ENCODE measurements at regions not wholly inside any gene's neighbourhood (a gene's known extent, or its start where the extent isn't known, plus 50 kb on each side); places are given as distances from the start of the nearest gene placed in this dataset.

GRCh38 chr1:65694933-65695332 is 97.8 kb upstream of the PDE4B start:
- no peak for TF ChIP-seq CTCF (IDR thresholded peaks at IDR 0.05)
- no peak for TF ChIP-seq POLR2A (IDR thresholded peaks at IDR 0.05)

Measured in adrenal gland (tissue), 5 donors.